ENCODE measurements at regions not wholly inside any gene's neighbourhood (a gene's known extent, or its start where the extent isn't known, plus 50 kb on each side); places are given as distances from the start of the nearest gene placed in this dataset.

- TF ChIP-seq TAF1 (IDR thresholded peaks at IDR 0.05; ENCODE audit: low read depth, low read length) (no peak), POLR2A (IDR thresholded peaks at IDR 0.05; ENCODE audit: low read depth, low read length) (no peak), SPI1 (IDR thresholded peaks at IDR 0.05; ENCODE audit: low read depth, low read length) (no peak), POLR2AphosphoS5 (IDR thresholded peaks at IDR 0.05; ENCODE audit: low read depth, low read length) (no peak), POU2F2 (IDR thresholded peaks at IDR 0.05; ENCODE audit: low read depth, low read length) (no peak)
Observed at GRCh38 chr7:25559581-25560367, 331.5 kb upstream of the NPVF start.
